ENCODE measurements at regions not wholly inside any gene's neighbourhood (a gene's known extent, or its start where the extent isn't known, plus 50 kb on each side); places are given as distances from the start of the nearest gene placed in this dataset.

- Histone ChIP-seq H3K79me2 (ENCODE audit: control insufficient read depth, insufficient read depth, low read length) (no peaks in the 10 kb centered on the region), H3K27me3 (ENCODE audit: control insufficient read depth, extremely low read depth, insufficient read depth, low read length) (no peaks in the 10 kb centered on the region), H3K27ac (ENCODE audit: control insufficient read depth, insufficient read depth, low read length) (no peak overlapping the region), H3K9ac (ENCODE audit: control insufficient read depth, extremely low read depth, insufficient read depth, low read length) (no peak overlapping the region), H3K9me1 (ENCODE audit: control insufficient read depth, extremely low read depth, insufficient read depth, low read length) (no peaks in the 10 kb centered on the region), H3K4me2 (ENCODE audit: control insufficient read depth, extremely low read depth, insufficient read depth, low read depth, low read length) (no peak overlapping the region), H3K4me1 (ENCODE audit: control insufficient read depth, extremely low read depth, insufficient read depth, low read length) (no peaks in the 10 kb centered on the region), H3K36me3 (ENCODE audit: control insufficient read depth in 2 of 2, extremely low read depth in 1 of 2, insufficient read depth in 2 of 2, low read length in 2 of 2) (no peaks in the 10 kb centered on the region), H4K20me1 (ENCODE audit: control insufficient read depth, extremely low read depth, insufficient read depth, low read length) (no peaks in the 10 kb centered on the region), H3K4me3 (ENCODE audit: control insufficient read depth in 2 of 3, extremely low read depth in 1 of 3, insufficient read depth in 2 of 3, low read depth in 1 of 3, low read length in 3 of 3) (no peak overlapping the region), H2AFZ (ENCODE audit: control insufficient read depth, low read length) (no peak overlapping the region), H3K9me3 (ENCODE audit: control insufficient read depth, low read depth, low read length) (no peaks in the 10 kb centered on the region)
- no peak for FAIRE-seq
- dilution Hi-C loops (cut with MboI; ENCODE audit: extremely low pct_ligation_motif_present, low sequenced_read_pairs) = no loop called here
- TF ChIP-seq CTCF (optimal IDR thresholded peaks at IDR 0.05 in 1 of 3, IDR thresholded peaks at IDR 0.05 in 1 of 3, conservative IDR thresholded peaks at IDR 0.05 in 1 of 3; ENCODE audit: extremely low read depth in 1 of 3, insufficient read depth in 2 of 3, low read length in 3 of 3) = no peak
- TF ChIP-seq EZH2 (IDR thresholded peaks at IDR 0.05; ENCODE audit: low read length) = no peak
- DNase-seq (ENCODE audit: low read depth, low spot score) = no peak
These were observed 362.8 kb downstream of the NPR3 start for GRCh38 chr5:33073881-33074327.

- no peak overlapping the region for H2AFZ ChIP-seq (ENCODE audit: control insufficient read depth, low read length)
- no peak overlapping the region for H3K4me2 ChIP-seq (ENCODE audit: control insufficient read depth, extremely low read depth, insufficient read depth, low read depth, low read length)
- H3K9me3 ChIP-seq (ENCODE audit: control insufficient read depth, low read depth, low read length) = no peaks in the 10 kb centered on the region
- H3K4me3 ChIP-seq (ENCODE audit: control insufficient read depth in 2 of 3, extremely low read depth in 1 of 3, insufficient read depth in 2 of 3, low read depth in 1 of 3, low read length in 3 of 3) = no peak overlapping the region
- DNase-seq (ENCODE audit: low read depth, low spot score) = no peak
- no peak overlapping the region for H3K9ac ChIP-seq (ENCODE audit: control insufficient read depth, extremely low read depth, insufficient read depth, low read length)
- no peak for FAIRE-seq
- no peaks in the 10 kb centered on the region for H3K36me3 ChIP-seq (ENCODE audit: control insufficient read depth in 2 of 2, extremely low read depth in 1 of 2, insufficient read depth in 2 of 2, low read length in 2 of 2)
- dilution Hi-C loops (cut with MboI; ENCODE audit: extremely low pct_ligation_motif_present, low sequenced_read_pairs) = no loop called here
- no peak overlapping the region for H3K27ac ChIP-seq (ENCODE audit: control insufficient read depth, insufficient read depth, low read length)
- H3K27me3 ChIP-seq (ENCODE audit: control insufficient read depth, extremely low read depth, insufficient read depth, low read length) = no peaks in the 10 kb centered on the region
- TF ChIP-seq CTCF (optimal IDR thresholded peaks at IDR 0.05 in 1 of 3, IDR thresholded peaks at IDR 0.05 in 1 of 3, conservative IDR thresholded peaks at IDR 0.05 in 1 of 3; ENCODE audit: extremely low read depth in 1 of 3, insufficient read depth in 2 of 3, low read length in 3 of 3) (no peak), EZH2 (IDR thresholded peaks at IDR 0.05; ENCODE audit: low read length) (no peak)
- no peaks in the 10 kb centered on the region for H4K20me1 ChIP-seq (ENCODE audit: control insufficient read depth, extremely low read depth, insufficient read depth, low read length)
- H3K4me1 ChIP-seq (ENCODE audit: control insufficient read depth, extremely low read depth, insufficient read depth, low read length) = no peaks in the 10 kb centered on the region
- H3K9me1 ChIP-seq (ENCODE audit: control insufficient read depth, extremely low read depth, insufficient read depth, low read length) = no peaks in the 10 kb centered on the region
- no peaks in the 10 kb centered on the region for H3K79me2 ChIP-seq (ENCODE audit: control insufficient read depth, insufficient read depth, low read length)
These were observed 363.4 kb downstream of the NPR3 start for GRCh38 chr5:33074548-33074947.
